HG02973 (cell line): ENCODE measurements at regions not wholly inside any gene's neighbourhood (a gene's known extent, or its start where the extent isn't known, plus 50 kb on each side); places are given as distances from the start of the nearest gene placed in this dataset.

Source experiments
- ATAC-seq: cut with Tn5 transposase; IDR thresholded peaks from one replicate; pipeline ENCODE4 v1.9.1; 2021; ENCODE audit warnings: moderate library complexity; ENCODE audit not compliant: unreplicated experiment

- ATAC-seq = no peak
These were observed 104.5 kb downstream of the RBFOX3 start for GRCh38 chr17:79506150-79506870.

DNA sequence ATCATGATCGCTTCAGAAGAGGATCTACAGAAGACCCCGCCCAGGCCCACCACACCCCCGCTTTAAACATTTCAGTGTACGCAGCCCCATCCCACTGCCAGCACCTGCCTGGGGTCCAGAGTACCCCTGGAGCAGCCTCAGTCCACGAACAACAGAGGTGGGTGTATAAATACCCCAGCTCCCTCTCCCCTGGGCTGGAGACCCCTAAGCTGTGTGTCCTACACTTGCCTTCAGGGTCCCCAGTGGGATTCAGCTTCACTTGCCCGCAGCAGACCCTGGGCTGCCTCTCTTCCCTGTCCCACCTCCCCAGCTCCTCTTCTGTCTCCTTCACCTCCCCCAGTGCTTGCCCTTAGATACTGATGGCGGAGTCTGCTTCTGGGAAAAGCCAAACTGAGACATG is 105.7 kb downstream of the RBFOX3 start:
- ATAC-seq = no peak

- no peak for ATAC-seq
These were observed 106.7 kb downstream of the RBFOX3 start for GRCh38 chr17:79504181-79504605.

GRCh38 chr17:79503126-79503839 is 107.6 kb downstream of the RBFOX3 start:
- no peak for ATAC-seq

- no peak for ATAC-seq
These were observed 108.9 kb downstream of the RBFOX3 start for GRCh38 chr17:79501910-79502309.

DNA sequence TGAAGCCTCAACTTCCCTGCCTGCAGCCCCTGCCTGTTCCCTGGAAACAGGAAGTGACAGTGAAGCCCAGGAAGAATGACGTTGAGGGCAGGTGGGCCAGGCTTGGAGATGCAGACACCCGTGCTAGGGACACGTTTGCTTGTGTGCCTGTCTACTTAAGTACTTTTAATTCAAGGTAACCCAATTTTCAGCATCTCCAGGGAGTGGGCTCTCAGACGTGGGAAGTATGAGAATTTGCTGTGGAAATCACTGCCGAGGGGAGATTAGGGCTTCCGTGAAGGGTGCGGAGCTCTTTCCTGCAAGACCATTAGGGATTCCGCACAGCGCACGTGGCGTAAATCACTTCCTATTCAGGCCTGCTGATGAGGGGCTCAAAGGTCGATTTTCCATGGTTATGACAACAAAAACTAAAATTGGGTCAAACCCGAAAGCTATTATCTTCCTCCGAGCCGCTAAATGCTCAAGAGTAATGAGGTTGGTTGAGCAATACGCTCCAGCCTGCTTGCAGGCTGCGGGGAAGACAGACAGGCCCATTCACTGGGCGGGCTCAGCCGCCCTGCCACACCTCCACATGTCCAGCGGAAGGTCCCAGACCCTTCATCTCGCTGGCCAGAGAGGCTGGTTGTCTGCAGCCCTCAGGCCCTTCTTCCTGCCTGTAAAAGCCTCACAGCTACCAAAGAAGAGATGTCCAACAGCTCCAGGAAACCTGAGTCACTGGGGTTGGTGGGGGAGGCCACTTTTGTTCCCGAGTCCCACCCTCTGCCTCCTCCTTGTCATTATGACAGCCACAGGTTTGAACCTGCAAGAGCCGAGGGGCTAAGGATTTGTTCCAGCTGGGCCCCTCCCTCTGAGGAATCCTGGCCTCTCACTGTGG is 109.9 kb downstream of the RBFOX3 start:
- no peak for ATAC-seq

DNA sequence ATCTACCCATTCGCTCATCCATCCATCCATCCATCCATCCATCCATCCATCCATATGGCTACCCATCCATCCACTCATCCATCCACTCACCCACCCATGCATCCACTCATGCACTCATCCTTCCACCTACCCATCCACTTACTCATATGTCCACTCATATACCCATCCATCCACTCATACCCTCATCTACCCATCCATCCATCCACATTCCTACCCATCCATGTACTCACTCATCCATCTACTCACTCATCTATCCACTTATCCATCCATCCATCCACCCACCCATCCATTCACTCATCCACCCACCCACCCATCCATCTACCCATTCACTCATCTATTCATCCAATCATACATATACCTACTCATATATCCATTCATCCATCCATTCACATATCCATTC is 112.0 kb downstream of the RBFOX3 start:
- ATAC-seq = no peak

DNA sequence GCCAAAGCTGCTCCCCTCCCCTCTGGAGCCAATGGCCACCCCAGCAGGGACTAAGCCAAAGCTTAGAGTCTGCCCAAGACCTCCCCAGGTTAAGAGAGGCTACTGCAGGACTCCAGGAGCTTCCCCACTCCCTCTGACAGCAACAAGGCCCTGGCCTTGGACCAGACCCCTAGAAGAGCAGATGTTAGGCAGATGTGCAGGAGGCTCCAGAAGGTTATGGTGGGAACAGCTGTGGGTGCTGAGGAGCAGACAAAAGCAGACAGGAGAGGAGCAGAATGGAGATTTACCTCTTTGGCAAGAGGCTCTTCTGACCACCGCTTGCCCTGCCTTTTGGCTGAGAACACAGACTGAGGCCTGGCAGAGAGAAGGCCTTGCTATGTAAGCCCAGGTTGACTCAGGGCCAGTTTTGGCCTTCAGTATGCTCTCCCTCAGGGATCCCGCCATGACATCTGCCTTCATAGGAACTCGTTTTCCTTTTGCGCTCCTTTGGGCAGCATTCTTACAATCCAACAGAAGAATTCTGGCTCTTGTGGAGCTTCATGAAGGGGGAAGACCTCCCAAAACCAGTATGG is 113.0 kb downstream of the RBFOX3 start:
- ATAC-seq = no peak

DNA sequence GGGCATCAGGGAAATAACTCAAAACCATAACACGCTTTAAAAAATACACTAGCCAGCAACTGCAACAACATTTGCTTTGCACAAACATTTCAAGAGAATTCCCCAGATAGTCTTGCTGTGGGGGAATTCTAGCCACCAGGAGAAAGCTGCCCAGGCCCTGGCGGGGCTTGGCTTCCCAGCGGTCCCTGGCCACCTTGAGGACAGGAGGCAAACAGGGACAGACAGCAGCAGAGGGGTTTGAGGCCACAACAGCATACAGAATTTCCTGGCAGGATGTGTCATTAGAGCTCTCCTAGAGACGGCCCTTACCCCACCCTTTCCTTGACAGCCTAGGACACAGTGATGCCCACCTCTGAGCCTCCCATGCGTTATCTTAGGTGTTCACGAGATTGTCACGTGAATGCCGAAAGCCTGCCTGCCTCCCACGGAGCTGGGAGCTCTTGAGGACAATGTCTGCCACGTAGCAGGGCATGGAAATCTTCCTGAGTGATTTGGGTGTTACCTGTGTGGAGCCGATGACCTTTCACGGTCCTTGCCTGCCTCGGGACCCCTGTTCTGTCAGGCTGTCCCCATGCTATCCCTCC is 114.3 kb downstream of the RBFOX3 start:
- ATAC-seq = no peak

GRCh38 chr17:79495665-79496064 is 115.2 kb downstream of the RBFOX3 start:
- no peak for ATAC-seq

DNA sequence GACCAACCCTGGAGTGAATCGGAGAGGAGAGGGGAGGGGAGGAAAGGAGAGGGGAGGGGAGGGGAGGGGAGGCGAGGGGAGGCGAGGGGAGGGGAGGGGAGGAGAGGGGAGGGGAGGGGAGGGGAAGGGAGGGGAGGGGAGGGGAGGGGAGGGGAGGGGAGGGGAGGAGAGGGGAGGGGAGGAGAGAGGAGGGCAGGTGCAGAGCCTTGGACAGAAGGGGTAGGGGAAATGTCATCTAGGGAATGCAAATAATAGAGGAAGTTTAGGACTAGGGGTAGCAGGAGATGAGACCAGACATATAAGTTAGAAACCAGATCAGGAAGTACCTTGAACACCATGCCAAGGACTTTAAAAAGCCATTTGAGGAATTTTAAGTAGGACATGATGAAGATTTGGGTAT is 119.8 kb downstream of the RBFOX3 start:
- ATAC-seq = no peak

DNA sequence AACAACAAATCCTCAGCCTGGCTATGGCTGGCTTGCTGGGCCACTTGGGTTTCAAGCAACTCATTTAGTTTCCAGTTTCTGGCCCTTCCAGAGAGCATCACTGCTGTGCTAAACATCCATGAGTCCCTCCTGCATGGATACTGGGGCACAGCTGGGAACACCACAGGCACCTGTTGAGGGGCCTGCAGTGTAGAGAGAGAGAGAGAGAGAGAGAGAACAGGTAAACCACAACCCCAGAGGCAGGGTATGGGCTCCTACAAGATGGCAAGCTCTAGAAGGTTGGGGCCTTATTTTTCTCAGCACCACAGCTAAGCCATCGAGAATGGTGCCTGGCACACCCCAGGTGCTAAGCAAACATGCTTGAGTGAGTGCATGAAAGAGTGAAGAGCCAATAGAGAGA is 120.3 kb downstream of the RBFOX3 start:
- ATAC-seq = no peak

DNA sequence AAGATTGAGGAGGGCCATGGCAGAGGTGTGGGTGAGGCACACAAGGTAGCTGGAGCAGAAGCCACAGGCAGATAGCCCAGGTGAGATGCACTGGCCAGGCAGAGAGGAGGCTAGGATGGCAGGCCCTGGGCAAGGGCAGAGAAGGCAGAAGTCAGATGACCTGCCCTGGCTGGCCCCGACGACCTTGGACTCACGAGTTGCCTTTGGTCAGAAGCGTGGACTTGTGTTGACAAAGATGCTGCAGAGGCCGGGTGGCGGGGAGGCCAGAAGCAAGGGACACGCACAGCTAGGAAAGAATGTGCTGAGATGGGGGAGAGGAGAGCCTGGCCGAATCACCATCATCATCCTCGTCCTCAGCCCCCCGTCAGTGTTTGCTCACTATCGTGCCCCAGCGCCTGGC is 123.7 kb downstream of the RBFOX3 start:
- no peak for ATAC-seq

DNA sequence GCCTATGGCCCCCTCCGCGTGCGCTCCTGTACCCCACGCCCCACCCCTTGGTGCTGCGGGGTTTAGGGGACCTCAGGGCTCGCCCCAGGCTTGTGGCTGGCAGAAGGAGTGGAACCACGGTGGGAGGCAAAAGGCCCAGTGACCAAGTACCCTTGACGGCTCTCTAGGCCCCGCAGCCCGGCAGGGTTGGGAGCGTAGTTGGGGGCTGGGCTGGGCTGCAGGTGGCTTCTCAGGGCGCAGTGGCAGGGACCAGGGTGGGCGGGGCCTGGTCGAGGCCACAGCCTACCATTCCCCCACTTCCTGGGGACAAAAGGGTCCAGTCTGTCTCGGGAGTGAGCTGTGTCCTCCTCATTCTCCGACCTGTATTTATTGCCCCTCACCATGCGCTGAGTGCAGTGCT is 124.9 kb downstream of the RBFOX3 start:
- no peak for ATAC-seq

- no peak for ATAC-seq
These were observed 125.3 kb downstream of the RBFOX3 start for GRCh38 chr17:79485419-79485985.

GRCh38 chr17:79484600-79485418 is 126.0 kb downstream of the RBFOX3 start:
- ATAC-seq = no peak

GRCh38 chr17:79483842-79484241 is 127.0 kb downstream of the RBFOX3 start:
- ATAC-seq = no peak

DNA sequence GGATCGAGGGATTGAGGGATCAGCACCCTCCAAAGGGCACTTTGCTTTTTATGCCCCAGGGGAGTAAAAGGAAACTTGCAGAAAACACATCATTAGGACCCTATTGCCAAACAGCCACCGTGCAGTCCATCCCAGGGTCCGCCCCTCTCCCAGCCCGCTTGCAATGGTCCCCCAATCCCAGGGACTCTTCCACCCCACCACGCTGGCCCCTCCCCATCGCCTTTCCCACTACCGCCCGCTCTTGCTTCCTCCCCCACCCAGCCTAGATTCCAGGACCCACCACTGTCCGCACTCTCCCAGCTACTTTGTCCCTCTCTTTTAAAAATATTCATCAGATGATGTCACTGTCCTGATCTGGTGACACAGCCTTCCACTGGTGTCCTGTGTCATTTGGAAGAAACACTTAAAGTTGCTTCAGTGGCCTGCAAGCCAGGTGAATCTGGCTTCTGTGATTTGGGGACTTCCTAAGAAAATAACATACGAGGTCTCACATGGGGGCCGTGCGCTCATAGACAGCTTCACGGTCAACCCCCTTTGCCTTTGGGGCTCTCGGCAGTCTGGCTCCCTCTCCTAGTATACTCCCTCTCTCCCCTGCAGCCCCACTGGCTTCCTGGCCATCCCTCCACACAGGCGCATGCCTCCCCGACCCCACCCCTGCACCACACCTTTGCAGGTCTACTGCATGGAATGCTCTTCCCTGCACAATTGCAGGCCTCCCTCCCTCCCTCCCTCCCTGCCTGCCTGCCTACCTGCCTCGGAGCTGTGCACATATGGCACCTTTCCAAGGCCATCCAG is 127.9 kb downstream of the RBFOX3 start:
- no peak for ATAC-seq

GRCh38 chr17:79479876-79480275 is 131.0 kb downstream of the RBFOX3 start:
- no peak for ATAC-seq
